Skeletal muscle satellite cell (primary cell): ENCODE measurements at regions not wholly inside any gene's neighbourhood (a gene's known extent, or its start where the extent isn't known, plus 50 kb on each side); places are given as distances from the start of the nearest gene placed in this dataset.

Experiments used
- H3K27me3 ChIP-seq: 2 replicates; pipeline ENCODE4 v1.7.0; 2013; ENCODE audit warnings: low read length; ENCODE audit not compliant: control insufficient read depth, insufficient read depth
- H3K36me3 ChIP-seq: 2 replicates; pipeline ENCODE4 v1.7.0; 2013; ENCODE audit warnings: mild to moderate bottlenecking, control low read depth, low read length; ENCODE audit not compliant: insufficient read depth
- H3K4me1 ChIP-seq: 2 replicates; pipeline ENCODE4 v1.7.0; 2013; ENCODE audit warnings: low read length; ENCODE audit not compliant: control insufficient read depth, insufficient read depth
- H3K4me2 ChIP-seq: 2 replicates; pipeline ENCODE4 v1.7.0; 2013; ENCODE audit warnings: mild to moderate bottlenecking, low read length
- H3K4me3 ChIP-seq: 2 replicates; pipeline ENCODE4 v1.7.0; 2013; ENCODE audit warnings: low read length
- H3K9ac ChIP-seq: 2 replicates; pipeline ENCODE4 v1.7.0; 2013; ENCODE audit warnings: mild to moderate bottlenecking, low read depth, low read length, moderate library complexity
- H3K9me3 ChIP-seq: replicated peaks from 2 replicates; pipeline ENCODE4 v1.7.0; 2013; ENCODE audit warnings: mild to moderate bottlenecking, control low read depth, low read length

- H3K4me2 ChIP-seq, result no peak overlapping the region
- no peak overlapping the region for H3K4me3 ChIP-seq
- no peaks in the 10 kb centered on the region for H3K36me3 ChIP-seq
- no peaks in the 10 kb centered on the region for H3K27me3 ChIP-seq
- no peaks in the 10 kb centered on the region for H3K9me3 ChIP-seq
- H3K4me1 ChIP-seq, result peaks cover 7% of the 10 kb centered on the region
- H3K9ac ChIP-seq, result no peak overlapping the region
These were observed 454.7 kb downstream of the DIPK2A start for GRCh38 chr3:144426366-144426765.

GRCh38 chr3:144426967-144427366 is 455.3 kb downstream of the DIPK2A start:
- Histone ChIP-seq H3K9ac (no peak overlapping the region), H3K4me3 (no peak overlapping the region), H3K4me2 (no peak overlapping the region), H3K36me3 (no peaks in the 10 kb centered on the region), H3K27me3 (no peaks in the 10 kb centered on the region), H3K9me3 (no peaks in the 10 kb centered on the region), H3K4me1 (peaks cover 7% of the 10 kb centered on the region)

GRCh38 chr3:144429719-144430121 is 458.1 kb downstream of the DIPK2A start:
- Histone ChIP-seq H3K9ac (no peak overlapping the region), H3K36me3 (no peaks in the 10 kb centered on the region), H3K27me3 (no peaks in the 10 kb centered on the region), H3K4me1 (peaks cover 7% of the 10 kb centered on the region), H3K4me3 (no peak overlapping the region), H3K9me3 (no peaks in the 10 kb centered on the region), H3K4me2 (no peak overlapping the region)

- Histone ChIP-seq H3K9me3 (no peaks in the 10 kb centered on the region), H3K4me1 (peaks cover 7% of the 10 kb centered on the region), H3K36me3 (no peaks in the 10 kb centered on the region), H3K4me3 (no peak overlapping the region), H3K4me2 (no peak overlapping the region), H3K9ac (no peak overlapping the region), H3K27me3 (no peaks in the 10 kb centered on the region)
These were observed 459.5 kb downstream of the DIPK2A start for GRCh38 chr3:144431134-144431533.

- no peaks in the 10 kb centered on the region for H3K27me3 ChIP-seq
- peaks cover 7% of the 10 kb centered on the region for H3K4me1 ChIP-seq
- no peak overlapping the region for H3K9ac ChIP-seq
- H3K36me3 ChIP-seq, result no peaks in the 10 kb centered on the region
- no peaks in the 10 kb centered on the region for H3K9me3 ChIP-seq
- no peak overlapping the region for H3K4me3 ChIP-seq
- no peak overlapping the region for H3K4me2 ChIP-seq
These were observed 461.4 kb downstream of the DIPK2A start for GRCh38 chr3:144433006-144433405.

- no peaks in the 10 kb centered on the region for H3K27me3 ChIP-seq
- H3K36me3 ChIP-seq, result no peaks in the 10 kb centered on the region
- no peaks in the 10 kb centered on the region for H3K9me3 ChIP-seq
- no peaks in the 10 kb centered on the region for H3K4me1 ChIP-seq
- H3K9ac ChIP-seq, result no peak overlapping the region
- no peak overlapping the region for H3K4me3 ChIP-seq
- H3K4me2 ChIP-seq, result no peak overlapping the region
These were observed 466.4 kb downstream of the DIPK2A start for GRCh38 chr3:144437989-144438388.

- no peaks in the 10 kb centered on the region for H3K27me3 ChIP-seq
- H3K4me1 ChIP-seq, result no peaks in the 10 kb centered on the region
- H3K9me3 ChIP-seq, result no peaks in the 10 kb centered on the region
- no peaks in the 10 kb centered on the region for H3K36me3 ChIP-seq
- no peak overlapping the region for H3K4me2 ChIP-seq
- H3K9ac ChIP-seq, result no peak overlapping the region
- no peak overlapping the region for H3K4me3 ChIP-seq
These were observed 472.4 kb downstream of the DIPK2A start for GRCh38 chr3:144444061-144444460.

- no peak overlapping the region for H3K4me3 ChIP-seq
- H3K27me3 ChIP-seq, result no peaks in the 10 kb centered on the region
- H3K4me2 ChIP-seq, result no peak overlapping the region
- H3K4me1 ChIP-seq, result no peaks in the 10 kb centered on the region
- no peaks in the 10 kb centered on the region for H3K36me3 ChIP-seq
- no peak overlapping the region for H3K9ac ChIP-seq
- no peaks in the 10 kb centered on the region for H3K9me3 ChIP-seq
These were observed 472.9 kb downstream of the DIPK2A start for GRCh38 chr3:144444546-144444945.

GRCh38 chr3:144455841-144456440 is 484.3 kb downstream of the DIPK2A start:
- Histone ChIP-seq H3K36me3 (no peaks in the 10 kb centered on the region), H3K4me3 (no peak overlapping the region), H3K27me3 (no peaks in the 10 kb centered on the region), H3K9ac (no peak overlapping the region), H3K4me1 (no peaks in the 10 kb centered on the region), H3K4me2 (no peak overlapping the region), H3K9me3 (no peaks in the 10 kb centered on the region)

- no peak overlapping the region for H3K9ac ChIP-seq
- H3K36me3 ChIP-seq, result no peaks in the 10 kb centered on the region
- H3K4me3 ChIP-seq, result no peak overlapping the region
- no peaks in the 10 kb centered on the region for H3K4me1 ChIP-seq
- no peak overlapping the region for H3K4me2 ChIP-seq
- no peaks in the 10 kb centered on the region for H3K9me3 ChIP-seq
- no peaks in the 10 kb centered on the region for H3K27me3 ChIP-seq
These were observed 486.1 kb downstream of the DIPK2A start for GRCh38 chr3:144457758-144458157.

- H3K4me3 ChIP-seq, result no peak overlapping the region
- no peak overlapping the region for H3K4me2 ChIP-seq
- no peaks in the 10 kb centered on the region for H3K4me1 ChIP-seq
- no peaks in the 10 kb centered on the region for H3K9me3 ChIP-seq
- H3K27me3 ChIP-seq, result no peaks in the 10 kb centered on the region
- no peaks in the 10 kb centered on the region for H3K36me3 ChIP-seq
- H3K9ac ChIP-seq, result no peak overlapping the region
These were observed 486.7 kb downstream of the DIPK2A start for GRCh38 chr3:144458283-144458682.

- Histone ChIP-seq H3K36me3 (no peaks in the 10 kb centered on the region), H3K4me2 (no peak overlapping the region), H3K9ac (no peak overlapping the region), H3K4me1 (no peaks in the 10 kb centered on the region), H3K27me3 (no peaks in the 10 kb centered on the region), H3K9me3 (no peaks in the 10 kb centered on the region), H3K4me3 (no peak overlapping the region)
These were observed 490.7 kb downstream of the DIPK2A start for GRCh38 chr3:144462337-144462736.
